Heart left ventricle (tissue), 16 donors: ENCODE measurements at regions not wholly inside any gene's neighbourhood (a gene's known extent, or its start where the extent isn't known, plus 50 kb on each side); places are given as distances from the start of the nearest gene placed in this dataset.

ENCODE experiments used
- ATAC-seq, 4 donors: fragments of 200-7000 bp; cut with Tn5 transposase; one replicate each; pipeline ENCODE4 v1.9.1; 2020 to 2022; ENCODE audit warnings: moderate library complexity in 4 of 4, mild to moderate bottlenecking in 3 of 4, moderate number of reproducible peaks in 1 of 4
- DNase-seq, 5 donors: peaks; one replicate each; pipeline ENCODE4 v3.0.0-alpha.2; 2020
- H3K27ac ChIP-seq, 12 donors: fragments of 200-600 bp; sonication (generic) in 4 of 12; one replicate each; pipeline versions ENCODE4 v1.5.0 to v1.8.0; 2016 to 2022; ENCODE audit warnings: mild to moderate bottlenecking in 2 of 12
- H3K27me3 ChIP-seq, 9 donors: fragments of 200-600 bp; sonication (generic) in 2 of 9; one replicate each; pipeline versions ENCODE4 v1.5.1 to v1.8.0; 2016 to 2022; ENCODE audit warnings: mild to moderate bottlenecking in 3 of 9
- H3K36me3 ChIP-seq, 9 donors: fragments of 200-600 bp; sonication (generic) in 2 of 9; one replicate each; pipeline versions ENCODE4 v1.5.0 to v1.8.0; 2018 to 2022; ENCODE audit warnings: mild to moderate bottlenecking in 2 of 9
- H3K4me1 ChIP-seq, 12 donors: fragments of 200-600 bp; sonication (generic) in 4 of 12; one replicate each; pipeline versions ENCODE4 v1.5.0 to v1.8.0; 2016 to 2022; ENCODE audit warnings: mild to moderate bottlenecking in 3 of 12
- H3K4me3 ChIP-seq, 12 donors: fragments of 200-600 bp; sonication (generic) in 4 of 12; one replicate each; pipeline versions ENCODE4 v1.5.0 to v1.8.0; 2017 to 2022; ENCODE audit warnings: mild to moderate bottlenecking in 9 of 12, moderate library complexity in 4 of 12
- H3K9me3 ChIP-seq, 12 donors: fragments of 200-600 bp; sonication (generic) in 4 of 12; one replicate each; pipeline versions ENCODE4 v1.5.0 to v1.8.0; 2016 to 2022; ENCODE audit warnings: mild to moderate bottlenecking in 1 of 12
- CTCF ChIP-seq, 12 donors: fragments of 200-600 bp; sonication (generic) in 4 of 12; IDR thresholded peaks; one replicate each; pipeline versions ENCODE4 v1.5.0 to v1.8.0; 2018 to 2022; ENCODE audit warnings: antibody characterized with exemption in 12 of 12, mild to moderate bottlenecking in 5 of 12
- POLR2A ChIP-seq, 2 donors: fragments of 450-650 bp; IDR thresholded peaks; one replicate each; pipeline ENCODE4 v1.6.1; 2017; ENCODE audit warnings: antibody characterized with exemption in 2 of 2, mild to moderate bottlenecking in 2 of 2, moderate library complexity in 2 of 2
- WGBS, 4 donors: extraction: QIAGEN DNeasy Blood & Tissue Kit in 2 of 4; methylation state at CpG; one replicate each; pipeline versions ENCODE4 v1.1.5 to v1.1.7; 2013 to 2018; 5-methylcytosine and 5-hydroxymethylcytosine counted together
- intact Hi-C, 10 donors: fragments of 100-400 bp; cut with DNase I; formaldehyde crosslinking; loops; one replicate each; pipeline versions ENCODE4 v1.11.1 to v1.14.2; 2022
- donor health status: ischemic (EF 13 %, LVEDD 7.1; RV severe dilation, severe dysfunction).
- donor health status: healthy with polysubstance abuse.
- donor health status: DM: no; HTN: yes; CAD: no.
- donor health status: DM: no; HTN: no; CAD: no.
- donor health status: ischemic (EF 25% LVEDD 6.9; RV normal size, moderate dysfunction).
- donor health status: ischemic (EF 25% LVEDD 5.7; RV mildly dilated, moderate dysfunction).
- donor health status: healthy.
- donor health status: DM: yes; HTN: yes; CAD: no.
- donor health status: ischemic (EF 35%, LVEDD 5.7; RV mildly dilated, moderate dysfunction).
- donor health status: nonischemic (EF 11% LVEDD 7.7; RV severe dilation, severe dysfunction).
- donor health status: DM: yes; HTN: yes; CAD: no.
- donor health status: PGD.
- donor health status: ischemic (EF 29% LVEDD 5.4; RV normal size, mild dysfunction).
- donor health status: nonischemic (EF 23%, LVEDD 6.1; RV moderate dilation, normal function).

GRCh38 chr4:43296946-43297528, 404.5 kb downstream of the GRXCR1 start:
- Histone ChIP-seq H3K36me3 (no peaks in the 10 kb centered on the region), H3K4me3 (no peak overlapping the region), H3K9me3 (peaks cover 0 to 5% (median 0%) of the 10 kb centered on the region in 12 donors), H3K27ac (no peak overlapping the region), H3K27me3 (no peaks in the 10 kb centered on the region), H3K4me1 (no peaks in the 10 kb centered on the region)
- intact Hi-C loops, result no loop called here
- WGBS, 4 donors, result 93 to 97% (median 95%) methylated on average over 2 of the region's 2 CpGs
- DNase-seq (no peak), ATAC-seq (no peak)
- TF ChIP-seq CTCF (IDR thresholded peaks at IDR 0.05) (no peak), POLR2A (IDR thresholded peaks at IDR 0.05) (no peak)

- no peak overlapping the region for H3K27ac ChIP-seq
- intact Hi-C loops, result no loop called here
- no peaks in the 10 kb centered on the region for H3K27me3 ChIP-seq
- WGBS, 4 donors, result 55 to 66% (median 62%) methylated on average over 1 of the region's 1 CpG
- H3K9me3 ChIP-seq, result peaks cover 0 to 4% (median 0%) of the 10 kb centered on the region in 12 donors
- H3K4me1 ChIP-seq, result no peaks in the 10 kb centered on the region
- TF ChIP-seq CTCF (IDR thresholded peaks at IDR 0.05), result no peak
- no peak for TF ChIP-seq POLR2A (IDR thresholded peaks at IDR 0.05)
- no peak overlapping the region for H3K4me3 ChIP-seq
- ATAC-seq (no peak), DNase-seq (no peak)
- H3K36me3 ChIP-seq, result no peaks in the 10 kb centered on the region
Observed at GRCh38 chr4:43316813-43317212, 424.3 kb downstream of the GRXCR1 start.

DNA sequence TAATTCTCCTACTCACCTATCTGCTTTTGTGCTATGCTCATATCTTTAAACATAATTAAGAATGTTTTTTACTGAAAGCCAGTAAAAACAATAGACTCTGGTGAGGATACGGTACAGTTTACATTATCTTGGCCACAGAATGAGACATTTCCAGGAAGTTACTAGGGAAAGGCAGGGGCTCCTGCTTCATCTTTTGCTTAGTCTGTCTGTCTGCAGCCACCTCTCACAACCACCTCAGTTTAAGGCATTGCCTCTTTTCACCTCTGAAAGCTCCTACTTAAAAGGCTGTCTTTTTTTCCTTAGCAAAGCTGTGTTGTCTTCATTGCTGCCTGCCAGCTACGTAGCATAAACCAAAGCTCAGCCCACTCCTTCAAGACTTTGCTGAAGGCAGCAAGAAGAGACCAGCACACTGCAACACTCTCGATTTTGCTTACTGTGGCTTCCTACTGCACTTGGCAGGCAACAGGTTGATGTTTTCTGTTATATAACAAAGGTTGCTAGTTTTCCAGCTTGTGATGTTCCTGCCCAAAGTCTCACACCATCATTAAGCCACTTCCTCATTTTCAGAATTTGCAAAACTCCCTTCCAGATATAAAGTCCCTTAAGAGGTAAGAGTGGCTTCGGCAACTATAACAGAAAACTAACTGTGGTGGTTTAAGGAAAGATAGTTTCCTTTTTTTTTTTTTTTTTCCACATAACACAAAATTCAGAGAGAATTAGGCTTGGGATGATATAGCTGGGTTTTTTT, 432.9 kb downstream of the GRXCR1 start:
- TF ChIP-seq CTCF (IDR thresholded peaks at IDR 0.05) (no peak), POLR2A (IDR thresholded peaks at IDR 0.05) (no peak)
- H3K27me3 ChIP-seq, result no peaks in the 10 kb centered on the region
- no peaks in the 10 kb centered on the region for H3K4me1 ChIP-seq
- intact Hi-C loops, result no loop called here
- no peak overlapping the region for H3K4me3 ChIP-seq
- DNase-seq (no peak), ATAC-seq (no peak)
- no peaks in the 10 kb centered on the region for H3K36me3 ChIP-seq
- WGBS, 4 donors, result 41 to 50% (median 45%) methylated on average over 4 of the region's 4 CpGs
- H3K27ac ChIP-seq, result no peak overlapping the region
- H3K9me3 ChIP-seq, result no peaks in the 10 kb centered on the region

DNA sequence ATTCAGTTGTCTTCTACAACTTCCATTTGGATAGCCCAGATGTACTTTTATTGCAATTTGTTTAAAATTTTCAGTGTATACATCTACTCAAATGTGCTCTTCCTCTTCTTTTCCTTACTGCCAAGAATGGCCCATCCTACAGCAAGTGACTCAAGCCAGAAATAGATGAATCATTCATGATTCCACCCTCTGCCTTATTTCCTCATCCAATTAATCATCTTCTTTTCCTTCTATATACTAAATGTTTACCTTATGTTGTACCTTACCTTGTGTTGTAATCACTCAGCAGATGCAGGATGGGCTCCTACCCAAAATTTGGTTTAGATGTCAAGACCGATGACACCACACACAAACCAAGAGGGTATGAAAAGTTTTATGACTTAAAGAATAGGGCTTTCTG, 437.8 kb downstream of the GRXCR1 start:
- no peak for ATAC-seq
- H3K36me3 ChIP-seq, result no peaks in the 10 kb centered on the region
- WGBS, 4 donors, result 76 to 87% (median 83%) methylated on average over 1 of the region's 1 CpG
- H3K27ac ChIP-seq, result no peak overlapping the region
- no peak overlapping the region for H3K4me3 ChIP-seq
- H3K27me3 ChIP-seq, result no peaks in the 10 kb centered on the region
- H3K9me3 ChIP-seq, result no peaks in the 10 kb centered on the region
- intact Hi-C loops, result no loop called here
- no peaks in the 10 kb centered on the region for H3K4me1 ChIP-seq
- TF ChIP-seq POLR2A (IDR thresholded peaks at IDR 0.05), result no peak
- TF ChIP-seq CTCF (IDR thresholded peaks at IDR 0.05), result no peak
- DNase-seq, result no peak
